GM23338 (cell line): ENCODE measurements at regions not wholly inside any gene's neighbourhood (a gene's known extent, or its start where the extent isn't known, plus 50 kb on each side); places are given as distances from the start of the nearest gene placed in this dataset.

Experiments
- ATAC-seq: fragments of 200-7000 bp; cut with Tn5 transposase; 3 replicates; pipeline ENCODE4 v1.9.1; 2020
- DNase-seq: peaks from one replicate; pipeline ENCODE4 v3.0.0-alpha.2; 2015; ENCODE audit warnings: low spot score
- H2AFZ ChIP-seq: fragments of 200-600 bp; sonication (generic); 2 replicates; pipeline ENCODE4 v1.8.0; 2016; ENCODE audit warnings: antibody characterized with exemption, mild to moderate bottlenecking, moderate library complexity
- H3F3A ChIP-seq: fragments of 200-600 bp; sonication (generic); replicated peaks from 2 replicates; pipeline ENCODE4 v1.8.0; 2017; ENCODE audit warnings: antibody characterized with exemption, mixed run types, low read depth
- H3K27ac ChIP-seq: fragments of 200-600 bp; sonication (generic); 2 replicates; pipeline ENCODE4 v1.6.1; 2016; ENCODE audit warnings: low read depth
- H3K27me3 ChIP-seq: fragments of 200-600 bp; sonication (generic); 2 replicates; pipeline ENCODE4 v1.8.0; 2016; ENCODE audit warnings: mild to moderate bottlenecking, mixed run types, moderate library complexity; ENCODE audit not compliant: insufficient read depth
- H3K36me3 ChIP-seq: fragments of 200-600 bp; sonication (generic); 2 replicates; pipeline ENCODE4 v1.8.0; 2016; ENCODE audit warnings: mild to moderate bottlenecking; ENCODE audit not compliant: insufficient read depth
- H3K4me1 ChIP-seq: fragments of 200-600 bp; sonication (generic); 2 replicates; pipeline ENCODE4 v1.8.0; 2016; ENCODE audit warnings: mild to moderate bottlenecking, moderate library complexity; ENCODE audit not compliant: insufficient read depth
- H3K4me2 ChIP-seq: fragments of 200-600 bp; sonication (generic); 2 replicates; pipeline ENCODE4 v1.7.1; 2017; ENCODE audit warnings: mixed run types
- H3K4me3 ChIP-seq: fragments of 200-600 bp; sonication (generic); 2 replicates; pipeline ENCODE4 v1.6.1; 2016; ENCODE audit warnings: mixed run types
- H3K79me2 ChIP-seq: fragments of 200-600 bp; sonication (generic); replicated peaks from 2 replicates; pipeline ENCODE4 v1.8.0; 2017; ENCODE audit warnings: mild to moderate bottlenecking; ENCODE audit not compliant: insufficient read depth
- H3K9me2 ChIP-seq: fragments of 200-600 bp; sonication (generic); 2 replicates; pipeline ENCODE4 v1.8.0; 2017; ENCODE audit not compliant: insufficient read depth
- H4K20me1 ChIP-seq: fragments of 200-600 bp; sonication (generic); replicated peaks from 2 replicates; pipeline ENCODE4 v1.8.0; 2017; ENCODE audit warnings: mild to moderate bottlenecking; ENCODE audit not compliant: insufficient read depth
- H3K27ac Mint-ChIP-seq: 2 replicates; pipeline ENCODE4 v1.8.0; 2020; ENCODE audit warnings: inconsistent platforms, mild to moderate bottlenecking, moderate library complexity, mixed read lengths
- H3K27me3 Mint-ChIP-seq: 3 replicates; pipeline ENCODE4 v1.8.0; 2022; ENCODE audit warnings: low read depth, mild to moderate bottlenecking, moderate library complexity, mixed read lengths, inconsistent platforms; ENCODE audit not compliant: insufficient read depth, poor library complexity
- H3K36me3 Mint-ChIP-seq: 3 replicates; pipeline ENCODE4 v1.8.0; 2021; ENCODE audit warnings: low read depth, mild to moderate bottlenecking, inconsistent platforms, moderate library complexity, mixed read lengths
- H3K4me1 Mint-ChIP-seq: 3 replicates; pipeline ENCODE4 v1.8.0; 2020; ENCODE audit warnings: mild to moderate bottlenecking, inconsistent platforms, mixed read lengths
- H3K4me3 Mint-ChIP-seq: 3 replicates; pipeline ENCODE4 v1.8.0; 2021; ENCODE audit warnings: moderate library complexity, mild to moderate bottlenecking, inconsistent platforms, mixed read lengths
- H3K9me3 Mint-ChIP-seq: 3 replicates; pipeline ENCODE4 v1.8.0; 2020; ENCODE audit warnings: moderate library complexity, mild to moderate bottlenecking, inconsistent platforms, mixed read lengths
- CREB1 ChIP-seq: fragments of 250-450 bp; sonication (Bioruptor Pico); IDR thresholded peaks from 2 replicates; pipeline ENCODE4 v1.5.0; 2020; ENCODE audit warnings: low read depth, mild to moderate bottlenecking, moderate library complexity
- JUNB ChIP-seq: IDR thresholded peaks from one replicate; pipeline ENCODE4 v1.6.1; 2016; ENCODE audit warnings: antibody characterized with exemption; ENCODE audit not compliant: unreplicated experiment
- NANOG ChIP-seq: IDR thresholded peaks from 2 replicates; pipeline ENCODE4 v1.6.1; 2016; ENCODE audit warnings: antibody characterized with exemption, borderline replicate concordance
- REST ChIP-seq: IDR thresholded peaks from one replicate; pipeline ENCODE4 v1.6.1; 2018; ENCODE audit warnings: antibody characterized with exemption; ENCODE audit not compliant: unreplicated experiment
- TF ChIP-seq, protein P1 (sequence below): IDR thresholded peaks from 2 replicates; pipeline ENCODE4 v1.6.1; 2016; ENCODE audit warnings: antibody characterized with exemption

DNA sequence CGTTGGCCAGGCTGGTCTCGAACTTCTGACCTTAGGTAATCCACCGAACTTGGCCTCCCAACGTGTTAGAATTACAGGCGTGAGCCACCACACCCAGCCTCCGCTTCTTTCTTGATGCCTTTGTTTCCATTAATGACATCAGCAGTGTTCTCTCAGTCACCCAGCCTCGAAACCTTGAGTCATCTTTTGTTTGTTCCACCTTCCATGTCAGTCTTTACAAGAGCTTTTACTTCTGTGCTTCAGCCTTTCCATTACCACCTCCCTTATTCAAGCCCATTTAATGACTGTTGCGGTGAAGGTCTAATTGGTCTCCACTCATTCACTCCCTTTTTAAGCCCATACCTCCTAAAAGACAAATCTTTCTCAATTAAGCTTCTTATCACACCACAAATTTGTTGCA, 146.6 kb upstream of the ADGRL2 start (continued):
- TF ChIP-seq CREB1 (CRISPR knock-in tag) (no peak), REST (no peak), NANOG (no peak)
- TF ChIP-seq, protein P1, sequence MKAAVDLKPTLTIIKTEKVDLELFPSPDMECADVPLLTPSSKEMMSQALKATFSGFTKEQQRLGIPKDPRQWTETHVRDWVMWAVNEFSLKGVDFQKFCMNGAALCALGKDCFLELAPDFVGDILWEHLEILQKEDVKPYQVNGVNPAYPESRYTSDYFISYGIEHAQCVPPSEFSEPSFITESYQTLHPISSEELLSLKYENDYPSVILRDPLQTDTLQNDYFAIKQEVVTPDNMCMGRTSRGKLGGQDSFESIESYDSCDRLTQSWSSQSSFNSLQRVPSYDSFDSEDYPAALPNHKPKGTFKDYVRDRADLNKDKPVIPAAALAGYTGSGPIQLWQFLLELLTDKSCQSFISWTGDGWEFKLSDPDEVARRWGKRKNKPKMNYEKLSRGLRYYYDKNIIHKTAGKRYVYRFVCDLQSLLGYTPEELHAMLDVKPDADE, result no peak

DNA sequence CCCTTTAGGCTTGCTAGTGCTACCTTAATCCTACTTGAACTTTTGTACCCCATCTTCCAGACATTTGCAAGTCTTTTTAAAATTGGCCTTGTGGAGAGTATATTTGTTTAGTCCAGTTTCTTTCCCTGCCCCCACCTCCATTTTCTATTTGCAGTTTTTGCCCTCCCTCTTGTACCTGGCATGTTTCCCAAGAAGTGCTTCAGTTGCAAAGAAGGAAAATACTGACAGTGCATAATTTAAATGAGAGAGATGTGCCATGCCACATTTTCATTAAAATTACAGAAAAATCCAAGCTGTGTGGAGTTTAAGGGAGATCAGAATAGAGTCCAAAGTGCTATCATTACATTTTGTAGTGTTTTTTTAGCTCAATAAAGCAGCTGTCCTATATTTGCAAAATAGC, 150.0 kb upstream of the ADGRL2 start:
- Histone ChIP-seq H2AFZ (no peak overlapping the region), H3K79me2 (no peaks in the 10 kb centered on the region), H3F3A (no peaks in the 10 kb centered on the region), H3K27me3 (no peaks in the 10 kb centered on the region), H3K4me2 (no peak overlapping the region), H3K9me2 (peaks cover 5% of the 10 kb centered on the region; the same call in 1 of the 2 replicates), H3K36me3 (no peaks in the 10 kb centered on the region), H3K4me3 (no peak overlapping the region), H4K20me1 (no peaks in the 10 kb centered on the region), H3K4me1 (peaks cover 9% of the 10 kb centered on the region; the same call in 1 of the 2 replicates), H3K27ac (no peak overlapping the region)
- no peak for ATAC-seq
- Mint-ChIP-seq H3K27me3 (no peaks in the 10 kb centered on the region), H3K4me1 (peaks cover 24% of the 10 kb centered on the region), H3K9me3 (0 out of 3 replicates have a peak, but pooled peaks cover 3% of the 10 kb centered on the region), H3K27ac (no peak overlapping the region), H3K36me3 (no peaks in the 10 kb centered on the region), H3K4me3 (no peak overlapping the region)
- TF ChIP-seq NANOG (no peak), JUNB (no peak), CREB1 (CRISPR knock-in tag) (no peak)
- TF ChIP-seq, protein P1, result no peak
- DNase-seq, result no peak

DNA sequence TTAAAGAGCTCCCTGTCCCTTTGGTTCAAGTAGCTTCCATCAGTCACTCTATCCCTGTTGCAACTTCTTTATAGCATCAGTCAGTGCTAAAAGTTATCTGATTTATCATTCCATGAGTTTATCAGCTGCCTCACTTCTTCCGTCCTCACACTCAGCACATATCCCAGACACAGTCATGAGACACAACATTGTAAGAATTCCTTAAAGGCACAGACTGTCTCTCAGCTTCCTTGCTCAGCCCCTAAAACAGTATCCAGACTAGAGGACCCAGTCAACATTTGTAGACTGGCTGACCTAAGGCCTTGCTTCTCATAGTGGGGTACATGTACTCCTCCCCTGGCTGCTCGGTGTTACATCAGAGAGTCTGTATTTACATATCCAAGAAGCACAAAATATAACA, 164.9 kb upstream of the ADGRL2 start:
- ATAC-seq (no peak), DNase-seq (no peak)
- TF ChIP-seq NANOG, result no peak
- Histone ChIP-seq H4K20me1 (no peaks in the 10 kb centered on the region), H3F3A (no peaks in the 10 kb centered on the region), H3K4me1 (no peaks in the 10 kb centered on the region), H3K4me2 (no peak overlapping the region), H3K4me3 (no peak overlapping the region), H3K27me3 (no peaks in the 10 kb centered on the region), H3K79me2 (no peaks in the 10 kb centered on the region), H3K27ac (no peak overlapping the region), H3K36me3 (no peaks in the 10 kb centered on the region), H3K9me2 (peaks cover 12% of the 10 kb centered on the region; the same call in 1 of the 2 replicates), H2AFZ (peak overlapping the region; percentile 47; the same call in 1 of the 2 replicates)
- Mint-ChIP-seq H3K4me3 (no peak overlapping the region), H3K27me3 (peaks cover 2% of the 10 kb centered on the region), H3K9me3 (no peaks in the 10 kb centered on the region), H3K27ac (no peak overlapping the region), H3K4me1 (no peaks in the 10 kb centered on the region), H3K36me3 (no peaks in the 10 kb centered on the region)
